Kidney glomerular epithelial cell (primary cell): ENCODE measurements at regions not wholly inside any gene's neighbourhood (a gene's known extent, or its start where the extent isn't known, plus 50 kb on each side); places are given as distances from the start of the nearest gene placed in this dataset.

Experiments used
- DNase-seq: peaks from one replicate; lab custom pipeline; 2025; lab: John Stamatoyannopoulos, UW

DNA sequence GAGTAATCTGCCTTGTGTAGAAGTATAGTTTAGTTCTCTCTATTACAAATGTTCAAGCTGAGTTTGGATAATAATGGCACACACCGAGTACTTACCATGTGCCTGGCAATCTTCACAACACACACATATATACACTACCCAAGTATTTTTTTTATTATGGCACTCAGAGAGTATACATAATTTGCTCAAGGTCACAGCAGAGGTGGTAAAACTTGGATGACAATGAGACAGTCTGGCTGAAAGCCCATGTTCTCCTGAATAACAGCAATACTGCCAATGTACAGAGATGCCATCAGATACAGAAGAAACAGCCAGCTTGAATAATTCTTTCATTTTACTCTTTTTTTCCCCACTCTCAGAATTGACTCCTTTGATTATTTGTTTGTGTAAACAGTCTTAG lies 460.0 kb downstream of the CNTN6 start:
- no peak for DNase-seq

DNA sequence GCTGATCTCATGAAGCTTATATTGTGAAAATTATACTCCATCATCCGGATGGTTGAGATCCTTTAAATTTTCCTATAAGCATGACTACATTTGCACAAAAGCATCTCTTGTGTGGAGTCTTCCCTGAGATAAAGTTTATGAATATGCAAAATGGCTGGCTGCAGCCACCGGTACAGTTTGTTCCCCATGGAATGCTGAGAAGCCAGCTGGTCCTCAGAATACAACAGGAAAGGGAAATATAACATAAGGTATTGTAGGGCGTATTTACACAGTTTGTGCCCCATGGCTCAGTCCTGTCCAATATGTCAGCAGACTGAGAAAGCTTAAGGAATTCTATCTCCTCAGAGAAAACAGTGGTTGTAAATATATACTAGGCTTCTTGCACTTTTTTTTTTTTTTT lies 468.6 kb downstream of the CNTN6 start:
- DNase-seq, result no peak

DNA sequence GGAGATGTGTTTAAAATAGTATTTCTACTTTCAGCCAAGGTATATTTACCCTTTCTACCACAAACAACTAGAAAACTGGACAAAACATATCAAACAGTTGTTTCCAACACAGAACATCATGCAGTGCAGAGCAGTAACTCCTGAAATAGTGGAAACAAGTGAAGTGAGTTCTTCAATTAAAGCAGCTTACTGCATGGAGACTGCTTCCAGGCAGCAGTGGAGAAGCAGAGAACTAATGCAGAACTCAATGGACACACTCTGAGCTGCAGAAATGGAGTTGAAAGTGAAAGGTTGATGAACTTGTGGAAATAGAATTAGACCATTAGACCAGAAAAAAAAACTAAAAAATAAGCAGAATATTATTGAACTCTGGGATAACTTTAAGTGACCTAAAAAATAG lies 478.9 kb downstream of the CNTN6 start:
- DNase-seq, result no peak

- no peak for DNase-seq
These were observed 483.2 kb downstream of the CNTN6 start for GRCh38 chr3:1576047-1576446.

DNA sequence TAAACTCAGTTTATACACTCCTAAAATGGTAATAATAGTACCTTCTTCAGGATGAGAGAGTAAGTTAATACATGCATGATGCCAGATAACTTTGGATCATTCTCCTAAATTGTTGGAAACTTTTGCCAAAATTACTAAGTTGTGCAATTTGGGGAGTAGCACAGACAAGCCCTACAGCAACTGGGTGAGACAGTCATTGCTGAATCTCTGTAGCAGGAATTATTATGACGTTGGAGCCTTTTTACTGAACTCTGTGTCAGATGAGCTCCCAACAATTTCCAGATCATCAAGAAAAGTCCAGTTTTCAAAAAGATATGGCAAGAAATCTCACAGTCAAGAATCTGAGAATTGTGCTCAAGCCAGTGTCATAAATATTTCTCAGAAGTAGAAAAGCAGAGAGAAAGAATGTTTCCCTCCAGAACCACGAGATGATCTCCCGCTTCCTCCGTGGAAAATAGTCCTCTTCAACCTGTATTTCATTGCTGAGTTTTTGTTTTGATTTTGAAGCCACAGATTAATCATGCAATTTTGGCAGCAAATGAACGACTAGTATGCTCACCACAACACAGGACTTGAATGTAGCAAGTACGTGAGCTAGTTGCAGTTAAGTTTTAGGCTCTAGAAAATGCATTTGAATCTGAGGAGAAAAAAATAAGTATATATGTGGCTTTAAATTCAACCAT lies 485.4 kb downstream of the CNTN6 start:
- no peak for DNase-seq

DNA sequence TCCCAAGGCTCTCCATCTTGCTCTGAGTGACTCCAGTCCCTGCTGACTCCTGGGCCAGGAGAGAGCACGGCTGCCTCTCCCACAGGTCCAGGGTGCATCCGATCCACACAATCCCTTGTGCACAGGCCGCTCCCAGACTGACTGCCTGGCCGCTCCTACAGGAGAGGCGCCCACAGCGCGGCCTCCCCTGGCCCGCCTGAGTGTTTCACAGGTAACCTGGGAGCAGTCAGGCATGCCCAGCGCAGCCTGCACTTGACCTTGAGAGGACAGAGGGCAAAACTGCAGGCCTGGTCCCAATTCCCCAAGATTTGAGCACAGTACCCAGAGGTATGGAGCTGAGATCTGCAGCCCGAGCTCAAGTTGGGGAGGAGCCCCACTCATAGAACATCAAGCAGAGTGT lies 490.2 kb downstream of the CNTN6 start:
- no peak for DNase-seq

GRCh38 chr3:1587426-1587825 lies 494.6 kb downstream of the CNTN6 start:
- DNase-seq, result no peak

DNA sequence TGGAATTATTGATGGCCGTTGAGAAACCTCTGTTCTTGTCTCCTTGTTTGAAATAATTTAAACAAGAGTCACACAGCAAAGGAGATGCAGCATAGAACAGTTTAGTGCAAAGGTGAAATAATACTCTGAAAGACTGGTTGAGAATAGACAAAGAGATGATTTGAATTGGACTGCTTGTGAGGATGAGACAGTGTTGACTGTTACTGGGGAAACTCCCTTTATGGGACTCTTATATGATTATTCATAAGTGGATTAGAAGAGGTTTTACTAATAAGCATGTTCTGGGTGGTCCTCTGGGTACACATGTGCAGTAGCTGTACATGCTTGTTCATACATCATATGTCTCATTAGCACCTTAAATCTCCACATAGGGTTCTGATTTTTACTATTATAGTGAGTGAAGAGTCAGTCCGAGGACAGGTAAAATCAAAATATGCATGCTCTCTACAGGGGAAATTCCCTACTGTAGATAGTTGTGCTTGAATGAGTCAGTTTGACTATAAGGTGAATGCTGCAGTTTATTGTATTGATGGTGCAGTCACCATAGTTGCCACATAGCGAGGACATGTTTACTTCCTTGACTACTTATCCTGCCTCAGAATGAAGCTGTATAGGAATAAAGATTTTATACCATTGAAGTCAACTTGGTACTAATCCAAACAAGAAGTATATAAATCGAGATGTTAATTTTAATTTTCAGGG lies 498.7 kb downstream of the CNTN6 start:
- no peak for DNase-seq

DNA sequence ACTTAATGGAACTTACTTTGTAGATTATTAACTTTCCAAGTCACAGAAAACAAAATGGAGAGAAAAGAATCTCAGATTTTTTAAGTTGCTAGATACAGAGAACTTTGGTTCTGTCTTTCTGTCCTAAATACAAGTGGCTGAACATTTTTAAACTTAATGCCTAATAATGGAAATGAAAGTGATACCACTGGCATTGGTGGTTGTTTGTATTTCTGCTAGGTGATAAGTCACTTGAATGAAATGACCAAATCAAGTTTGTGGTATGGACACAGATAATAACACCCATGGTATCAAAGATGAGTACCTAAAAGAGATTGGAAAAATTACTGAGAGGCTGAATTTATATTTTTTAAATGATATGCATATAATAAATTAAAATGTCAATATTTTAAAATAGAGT lies 502.1 kb downstream of the CNTN6 start:
- no peak for DNase-seq

GRCh38 chr3:1600206-1600605 lies 498.5 kb upstream of the CNTN4 start:
- no peak for DNase-seq

DNA sequence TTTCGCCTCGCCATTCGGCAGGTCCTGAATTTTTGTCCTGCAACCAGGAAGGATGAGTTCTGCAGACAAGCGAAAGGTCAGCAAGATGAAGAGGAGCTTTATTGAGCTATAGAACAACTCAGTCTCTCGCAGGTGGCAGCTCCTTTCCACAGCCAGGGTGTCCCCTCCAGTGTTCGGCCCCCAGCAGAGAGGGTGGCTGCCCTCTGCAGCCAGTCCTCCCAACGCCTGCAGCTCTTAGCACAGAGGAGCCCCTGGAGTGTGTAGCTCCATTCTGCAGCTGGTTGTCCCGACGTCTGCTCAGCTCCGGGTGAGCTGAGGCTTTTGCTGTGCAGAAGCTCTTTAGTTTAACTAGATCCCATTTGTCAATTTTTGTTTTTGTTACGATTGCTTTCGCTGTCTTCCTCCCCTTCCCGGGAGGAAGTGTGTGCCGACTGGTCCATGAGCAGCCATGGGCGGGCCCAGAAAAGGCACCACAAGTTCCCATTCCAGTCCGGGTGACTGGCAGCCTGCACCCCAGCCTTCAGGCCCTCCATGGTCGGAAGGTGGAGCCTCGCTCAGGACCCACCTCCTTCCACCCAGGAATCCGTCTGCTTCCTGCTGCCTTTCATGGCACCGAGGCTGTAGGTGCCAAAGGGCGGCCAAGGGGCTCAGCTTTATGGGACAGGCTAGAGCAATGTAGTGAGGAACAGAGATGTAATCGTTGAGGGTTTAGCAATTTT lies 497.8 kb upstream of the CNTN4 start:
- DNase-seq, result no peak

GRCh38 chr3:1609416-1609815 lies 489.2 kb upstream of the CNTN4 start:
- DNase-seq, result no peak

DNA sequence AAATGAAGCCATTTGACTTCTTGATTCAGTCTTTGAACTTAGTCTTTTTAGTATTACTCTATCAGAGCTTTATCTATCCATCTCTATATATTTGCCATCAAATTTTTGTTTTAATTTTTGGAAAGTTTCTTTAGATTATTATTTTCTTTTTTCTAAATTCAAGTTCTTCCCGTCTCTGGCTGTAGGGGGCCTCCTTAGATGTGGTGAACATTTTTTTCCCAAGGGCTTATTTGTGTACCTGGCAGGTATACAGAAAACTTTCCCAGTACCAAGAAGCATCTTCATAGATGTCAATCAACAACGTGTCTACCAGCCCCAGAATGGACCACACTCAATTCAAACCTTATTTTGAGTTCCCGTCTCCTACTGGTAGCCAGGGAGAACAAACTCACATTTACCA lies 486.8 kb upstream of the CNTN4 start:
- DNase-seq, result no peak

DNA sequence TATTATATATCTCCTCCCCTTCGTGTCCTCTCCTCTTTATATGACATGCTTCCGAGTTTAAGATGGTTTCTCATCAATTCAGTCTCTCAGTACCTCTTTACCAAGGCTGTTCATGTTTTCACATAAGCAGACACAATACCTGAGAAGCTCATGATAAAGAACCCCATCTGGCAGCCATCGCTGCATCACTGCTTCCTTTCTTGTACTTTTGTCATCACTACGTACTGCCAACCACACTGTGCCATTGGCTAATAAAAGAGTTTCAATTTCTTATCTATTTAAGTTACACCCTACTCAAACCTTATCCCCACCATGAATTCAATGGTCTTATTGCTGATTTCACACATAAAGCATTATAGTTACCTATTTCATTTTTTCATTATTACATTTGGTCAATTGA lies 484.7 kb upstream of the CNTN4 start:
- no peak for DNase-seq

DNA sequence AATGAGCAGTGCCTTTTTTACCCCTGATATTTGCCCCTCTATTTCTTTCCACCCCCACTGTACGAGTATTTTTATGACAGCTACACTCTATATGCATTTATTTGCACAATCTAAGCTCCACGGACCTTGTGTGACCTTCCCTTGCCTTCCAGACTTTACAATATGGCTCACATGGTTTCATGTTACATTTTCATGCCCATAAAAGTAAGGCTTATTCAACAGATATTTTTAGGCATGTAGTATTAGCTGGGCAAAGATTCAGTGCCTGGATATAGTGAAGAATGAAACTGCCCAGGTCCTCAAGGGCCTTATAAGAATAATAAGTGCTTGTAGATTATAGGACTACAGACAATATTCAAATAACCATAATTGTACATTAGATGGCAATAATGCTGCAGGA lies 481.9 kb upstream of the CNTN4 start:
- no peak for DNase-seq

DNA sequence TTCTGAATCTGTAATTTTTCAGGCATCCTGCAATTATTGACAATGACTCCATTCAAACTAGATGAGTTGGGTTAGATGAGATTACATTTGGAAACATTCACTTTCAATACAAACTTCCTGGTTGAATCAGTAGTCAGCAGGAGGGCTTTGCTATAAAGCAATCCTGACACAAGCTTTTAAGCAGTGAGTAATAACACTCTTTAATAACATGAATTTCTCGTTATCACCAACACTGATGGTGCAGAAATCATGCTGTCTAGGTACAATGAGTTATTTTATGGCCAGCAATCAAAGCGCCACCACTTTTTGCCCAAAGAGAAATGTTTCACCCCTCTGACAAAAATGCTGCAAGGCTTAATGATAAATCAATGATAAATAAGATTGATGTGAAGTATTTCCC lies 474.8 kb upstream of the CNTN4 start:
- no peak for DNase-seq

DNA sequence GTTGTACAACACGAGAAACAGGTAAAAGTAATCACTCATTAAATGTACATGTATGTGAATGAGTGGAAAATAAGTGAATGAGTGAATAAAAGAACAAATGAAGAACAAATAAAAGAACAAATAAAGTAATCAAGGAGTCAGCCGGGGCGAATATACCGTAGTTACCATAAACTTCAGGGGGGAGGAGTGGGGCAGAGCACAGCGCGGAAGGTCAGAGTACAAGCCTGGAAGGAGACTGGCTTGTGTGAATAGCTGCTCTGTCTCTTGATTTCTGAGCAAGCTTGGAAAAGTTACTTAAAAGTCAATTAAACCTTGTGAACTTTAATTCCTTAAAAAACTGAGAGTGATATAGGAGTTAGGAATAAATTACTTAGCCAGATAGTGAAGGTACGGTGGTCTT lies 466.5 kb upstream of the CNTN4 start:
- DNase-seq, result no peak

DNA sequence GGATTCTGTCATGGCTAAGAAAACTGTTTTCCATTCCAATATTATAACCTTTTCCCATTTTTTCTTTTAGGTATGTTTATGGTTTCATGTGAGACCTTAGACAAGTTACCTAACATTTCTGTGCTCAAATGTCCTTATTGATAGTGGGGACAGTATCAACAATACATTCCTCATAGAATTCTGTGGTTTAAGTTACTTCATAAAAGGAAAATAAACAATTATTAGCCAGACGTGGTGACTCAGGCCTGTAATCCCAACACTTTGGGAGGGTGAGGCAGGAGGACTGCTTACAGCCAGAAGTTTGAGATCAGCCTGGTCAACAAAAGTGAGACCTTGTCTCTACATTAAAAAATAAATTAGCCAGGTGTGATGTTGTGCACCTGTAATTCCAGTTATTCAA lies 436.8 kb upstream of the CNTN4 start:
- DNase-seq, result no peak

DNA sequence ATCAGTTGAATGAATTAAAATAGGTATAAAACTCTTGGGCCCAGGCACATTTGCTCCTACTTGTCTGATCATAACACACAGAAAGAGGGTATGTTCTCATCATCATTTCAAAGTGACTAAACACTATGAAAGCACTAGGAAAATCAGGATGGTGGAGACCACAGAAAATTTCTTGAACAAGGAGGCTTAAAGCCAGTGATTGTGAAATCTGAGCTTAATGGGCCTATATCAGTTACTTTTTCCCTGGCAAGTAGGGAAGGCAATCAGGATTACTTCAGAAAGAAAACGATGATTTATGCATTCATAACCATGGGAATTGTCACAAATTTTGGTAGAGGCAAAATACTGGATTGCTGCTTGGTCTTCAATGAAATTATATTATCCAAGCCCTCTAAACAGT lies 434.4 kb upstream of the CNTN4 start:
- DNase-seq, result no peak

- no peak for DNase-seq
These were observed 431.8 kb upstream of the CNTN4 start for GRCh38 chr3:1666865-1667264.

- DNase-seq, result no peak
These were observed 421.0 kb upstream of the CNTN4 start for GRCh38 chr3:1677576-1678156.

GRCh38 chr3:1692428-1692827 lies 406.2 kb upstream of the CNTN4 start:
- no peak for DNase-seq

- DNase-seq, result no peak
These were observed 405.5 kb upstream of the CNTN4 start for GRCh38 chr3:1693145-1693544.
